ENCODE measurements at regions not wholly inside any gene's neighbourhood (a gene's known extent, or its start where the extent isn't known, plus 50 kb on each side); places are given as distances from the start of the nearest gene placed in this dataset.

GRCh38 chr3:10725067-10725466, 91.0 kb upstream of the SLC6A11 start:
- no peaks in the 10 kb centered on the region for H3K36me3 Mint-ChIP-seq (ENCODE audit: insufficient read depth)
- DNase-seq (ENCODE audit: low spot score, unreplicated experiment) = no peak
- H3K4me1 Mint-ChIP-seq (ENCODE audit: low read depth) = no peaks in the 10 kb centered on the region
- no peak overlapping the region for H3K27ac Mint-ChIP-seq
- H3K4me3 Mint-ChIP-seq (ENCODE audit: low read depth) = no peak overlapping the region
- H3K9me3 Mint-ChIP-seq (ENCODE audit: low read depth) = no peaks in the 10 kb centered on the region
- peaks cover 29% of the 10 kb centered on the region for H3K27me3 Mint-ChIP-seq
- no peak for TF ChIP-seq CTCF (IDR thresholded peaks at IDR 0.05; ENCODE audit: unreplicated experiment)

GRCh38 chr3:10725846-10726245, 90.2 kb upstream of the SLC6A11 start:
- no peaks in the 10 kb centered on the region for H3K36me3 Mint-ChIP-seq (ENCODE audit: insufficient read depth)
- no peak for DNase-seq (ENCODE audit: low spot score, unreplicated experiment)
- peaks cover 26% of the 10 kb centered on the region for H3K27me3 Mint-ChIP-seq
- no peaks in the 10 kb centered on the region for H3K4me1 Mint-ChIP-seq (ENCODE audit: low read depth)
- no peaks in the 10 kb centered on the region for H3K9me3 Mint-ChIP-seq (ENCODE audit: low read depth)
- H3K27ac Mint-ChIP-seq = no peak overlapping the region
- no peak for TF ChIP-seq CTCF (IDR thresholded peaks at IDR 0.05; ENCODE audit: unreplicated experiment)
- H3K4me3 Mint-ChIP-seq (ENCODE audit: low read depth) = no peak overlapping the region

- H3K36me3 Mint-ChIP-seq (ENCODE audit: insufficient read depth) = no peaks in the 10 kb centered on the region
These were observed 89.2 kb upstream of the SLC6A11 start for GRCh38 chr3:10726787-10727186.

GRCh38 chr3:10729439-10729838, 86.6 kb upstream of the SLC6A11 start:
- Mint-ChIP-seq H3K4me3 (ENCODE audit: low read depth) (no peak overlapping the region), H3K36me3 (ENCODE audit: insufficient read depth) (no peaks in the 10 kb centered on the region), H3K27ac (no peak overlapping the region), H3K9me3 (ENCODE audit: low read depth) (peaks cover 22% of the 10 kb centered on the region), H3K27me3 (peaks cover 9% of the 10 kb centered on the region), H3K4me1 (ENCODE audit: low read depth) (no peaks in the 10 kb centered on the region)
- DNase-seq (ENCODE audit: low spot score, unreplicated experiment) = no peak
- TF ChIP-seq CTCF (IDR thresholded peaks at IDR 0.05; ENCODE audit: unreplicated experiment) = no peak

More at GRCh38 chr3:10726787-10727186, 89.2 kb upstream of the SLC6A11 start:
- DNase-seq (ENCODE audit: low spot score, unreplicated experiment) = no peak
- Mint-ChIP-seq H3K27me3 (peaks cover 20% of the 10 kb centered on the region), H3K27ac (no peak overlapping the region), H3K9me3 (ENCODE audit: low read depth) (peaks cover 4% of the 10 kb centered on the region), H3K4me3 (ENCODE audit: low read depth) (no peak overlapping the region), H3K4me1 (ENCODE audit: low read depth) (no peaks in the 10 kb centered on the region)
- no peak for TF ChIP-seq CTCF (IDR thresholded peaks at IDR 0.05; ENCODE audit: unreplicated experiment)

GRCh38 chr3:10732292-10732691, 83.7 kb upstream of the SLC6A11 start:
- H3K27ac Mint-ChIP-seq = no peak overlapping the region
- H3K9me3 Mint-ChIP-seq (ENCODE audit: low read depth) = peaks cover 22% of the 10 kb centered on the region
- H3K4me1 Mint-ChIP-seq (ENCODE audit: low read depth) = no peaks in the 10 kb centered on the region
- peaks cover 24% of the 10 kb centered on the region for H3K27me3 Mint-ChIP-seq
- no peak for TF ChIP-seq CTCF (IDR thresholded peaks at IDR 0.05; ENCODE audit: unreplicated experiment)
- H3K36me3 Mint-ChIP-seq (ENCODE audit: insufficient read depth) = no peaks in the 10 kb centered on the region
- no peak overlapping the region for H3K4me3 Mint-ChIP-seq (ENCODE audit: low read depth)
- no peak for DNase-seq (ENCODE audit: low spot score, unreplicated experiment)
